Activated T-cell treated with anti-CD3 and anti-CD28 coated beads, Interleukin-2, amount 50 U/mL, for 24 hours (primary cell): ENCODE measurements at regions not wholly inside any gene's neighbourhood (a gene's known extent, or its start where the extent isn't known, plus 50 kb on each side); places are given as distances from the start of the nearest gene placed in this dataset.

Experiments used
- DNase-seq: peaks from one replicate; pipeline ENCODE4 v3.0.0-alpha.2; 2020
- H3K27ac Mint-ChIP-seq: 2 replicates; pipeline ENCODE4 v1.8.0; 2020; ENCODE audit warnings: mild to moderate bottlenecking, mixed read lengths
- H3K27me3 Mint-ChIP-seq: 2 replicates; pipeline ENCODE4 v1.8.0; 2020; ENCODE audit warnings: mixed read lengths
- H3K36me3 Mint-ChIP-seq: 2 replicates; pipeline ENCODE4 v1.8.0; 2020; ENCODE audit warnings: low read depth, mixed read lengths
- H3K4me1 Mint-ChIP-seq: 2 replicates; pipeline ENCODE4 v1.8.0; 2020; ENCODE audit warnings: low read depth, mixed read lengths
- H3K4me3 Mint-ChIP-seq: 2 replicates; pipeline ENCODE4 v1.8.0; 2020; ENCODE audit warnings: mild to moderate bottlenecking, moderate library complexity, mixed read lengths
- H3K9me3 Mint-ChIP-seq: 2 replicates; pipeline ENCODE4 v1.8.0; 2020; ENCODE audit warnings: mixed read lengths

DNA sequence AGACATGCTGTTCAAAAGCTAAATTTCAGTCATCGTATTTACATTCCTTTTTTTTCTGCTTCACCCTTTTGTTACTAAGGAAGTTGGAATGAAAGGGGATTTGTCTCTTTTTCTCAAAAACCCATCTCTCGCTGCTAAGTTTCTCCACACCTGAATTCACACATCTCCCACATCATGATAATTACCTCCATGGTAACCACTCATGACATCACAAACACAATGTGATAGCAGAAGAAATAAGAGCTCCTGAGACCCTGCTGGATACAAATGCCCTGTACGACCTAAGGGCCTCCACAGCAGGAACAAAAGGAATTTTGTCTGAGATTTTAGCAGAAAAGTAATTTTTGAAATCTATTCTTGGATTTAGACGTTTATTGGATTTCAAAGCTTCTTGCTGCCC is 82.6 kb upstream of the GNAO1 start:
- H3K4me1 Mint-ChIP-seq, result no peaks in the 10 kb centered on the region
- H3K9me3 Mint-ChIP-seq, result no peaks in the 10 kb centered on the region
- no peak overlapping the region for H3K27ac Mint-ChIP-seq
- no peak overlapping the region for H3K4me3 Mint-ChIP-seq
- peaks cover 9% of the 10 kb centered on the region for H3K27me3 Mint-ChIP-seq
- no peaks in the 10 kb centered on the region for H3K36me3 Mint-ChIP-seq
- DNase-seq, result no peak

DNA sequence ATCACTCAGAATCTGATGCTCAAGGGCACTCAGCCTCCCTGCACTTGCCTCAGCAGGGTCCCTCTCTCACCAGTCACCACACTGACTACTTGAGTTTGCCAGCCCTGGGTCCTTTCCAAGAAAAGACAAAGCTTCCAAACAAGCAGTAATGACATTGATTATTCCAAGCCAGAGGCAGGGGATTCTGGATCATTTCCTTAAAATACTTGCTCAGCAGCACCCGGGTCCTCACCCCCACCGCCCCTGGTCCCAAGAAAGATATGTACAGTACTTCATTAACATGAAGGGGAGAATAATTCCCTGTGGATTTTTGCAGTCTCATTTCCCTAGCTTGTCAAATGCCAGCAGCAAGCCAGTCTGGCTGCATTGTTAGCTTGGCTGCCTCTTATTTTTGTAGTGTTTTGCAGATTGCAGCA is 83.2 kb upstream of the GNAO1 start:
- Mint-ChIP-seq H3K36me3 (no peaks in the 10 kb centered on the region), H3K4me1 (no peaks in the 10 kb centered on the region), H3K9me3 (no peaks in the 10 kb centered on the region), H3K4me3 (no peak overlapping the region), H3K27me3 (peaks cover 7% of the 10 kb centered on the region), H3K27ac (no peak overlapping the region)
- no peak for DNase-seq

DNA sequence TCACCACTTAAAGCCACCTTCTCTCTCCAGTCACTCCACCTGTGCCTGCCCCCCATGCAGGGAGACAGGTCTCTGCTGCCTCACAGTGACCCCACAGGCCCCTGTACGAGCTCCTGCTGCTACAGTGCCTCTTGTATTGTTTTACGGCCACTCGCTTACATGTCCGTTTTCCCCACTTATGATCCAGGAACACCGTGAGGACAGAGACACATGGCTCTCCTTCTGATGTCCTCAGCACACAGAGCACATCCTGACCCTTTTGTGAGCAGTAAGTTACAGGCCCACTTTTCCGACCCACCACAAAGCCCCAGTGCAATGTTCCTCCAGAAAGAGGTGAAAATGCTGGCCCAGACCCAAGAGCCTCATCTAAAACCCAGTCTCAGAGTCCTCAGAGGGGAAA is 84.8 kb upstream of the GNAO1 start:
- DNase-seq, result no peak
- no peak overlapping the region for H3K4me3 Mint-ChIP-seq

DNA sequence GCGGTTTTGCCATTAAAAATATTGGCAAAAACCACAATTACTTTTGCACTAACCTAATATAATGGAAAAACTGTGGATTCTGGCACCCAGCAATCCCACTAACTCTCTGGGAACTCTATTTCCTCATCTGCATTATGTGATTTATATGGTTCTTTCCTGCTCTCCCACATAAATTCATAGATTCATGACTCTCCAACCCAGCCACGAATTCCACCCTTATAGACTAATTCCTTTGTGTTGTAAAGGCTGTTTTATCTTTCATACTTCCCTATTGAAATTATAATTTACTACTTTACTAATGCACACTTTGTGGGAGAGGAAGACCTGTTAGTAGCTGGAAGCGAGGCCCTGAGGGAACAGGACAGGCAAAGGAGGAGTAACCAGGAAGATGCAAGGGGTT is 88.4 kb upstream of the GNAO1 start:
- Mint-ChIP-seq H3K36me3 (no peaks in the 10 kb centered on the region), H3K4me1 (no peaks in the 10 kb centered on the region), H3K4me3 (no peak overlapping the region), H3K9me3 (no peaks in the 10 kb centered on the region), H3K27ac (no peak overlapping the region), H3K27me3 (peaks cover 5% of the 10 kb centered on the region)
- DNase-seq, result no peak

More for the DNA sequence above, 84.8 kb upstream of the GNAO1 start:
- no peaks in the 10 kb centered on the region for H3K36me3 Mint-ChIP-seq
- no peaks in the 10 kb centered on the region for H3K9me3 Mint-ChIP-seq
- H3K27ac Mint-ChIP-seq, result no peak overlapping the region
- H3K27me3 Mint-ChIP-seq, result peaks cover 5% of the 10 kb centered on the region
- H3K4me1 Mint-ChIP-seq, result no peaks in the 10 kb centered on the region

DNA sequence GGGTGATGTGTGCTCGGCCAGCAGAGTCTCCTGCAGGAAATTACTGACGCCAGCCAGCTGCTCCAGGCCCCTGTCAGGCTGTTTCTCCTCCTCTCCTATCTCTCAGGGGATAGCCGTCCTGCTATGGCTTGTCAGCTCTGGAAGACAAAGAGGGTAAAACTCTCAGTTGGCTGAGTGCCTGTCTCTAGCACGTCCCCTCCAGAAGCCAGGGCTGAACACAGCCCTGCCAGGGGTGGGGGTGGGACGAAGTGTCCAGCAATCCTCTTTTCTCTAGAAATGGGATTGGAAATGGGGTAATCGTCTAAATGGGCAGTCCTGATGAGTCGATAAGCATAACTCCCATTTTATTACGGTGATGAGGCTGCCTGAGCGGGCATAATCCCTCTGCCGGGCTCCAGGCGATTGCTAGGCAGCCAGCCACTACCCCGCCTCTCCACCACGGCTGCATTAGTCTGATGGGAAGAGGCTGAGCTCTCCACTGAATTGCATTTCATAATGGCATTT is 89.1 kb upstream of the GNAO1 start:
- Mint-ChIP-seq H3K27ac (no peak overlapping the region), H3K9me3 (no peaks in the 10 kb centered on the region), H3K4me1 (no peaks in the 10 kb centered on the region), H3K4me3 (no peak overlapping the region), H3K27me3 (peaks cover 5% of the 10 kb centered on the region), H3K36me3 (no peaks in the 10 kb centered on the region)
- no peak for DNase-seq

DNA sequence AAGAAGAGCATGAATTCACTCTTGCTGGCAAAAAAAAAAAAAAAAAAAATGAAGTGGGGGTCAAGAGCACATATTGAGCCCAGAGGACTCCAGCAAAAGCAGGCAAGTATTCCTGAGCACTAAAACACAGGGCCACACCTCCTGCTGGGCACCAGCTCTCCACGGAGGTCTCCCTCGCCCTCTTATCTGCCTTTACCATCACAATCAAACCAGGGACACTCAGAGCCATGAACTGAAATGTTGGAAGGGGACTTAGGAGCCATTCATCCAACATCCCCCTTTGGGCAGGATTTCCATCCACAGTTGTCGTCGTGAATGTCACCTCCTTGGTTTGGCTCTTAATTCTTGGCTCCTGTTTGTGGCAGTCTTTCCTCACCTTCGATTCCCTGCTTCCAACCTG is 89.8 kb upstream of the GNAO1 start:
- Mint-ChIP-seq H3K27ac (no peak overlapping the region), H3K27me3 (peaks cover 5% of the 10 kb centered on the region), H3K4me3 (no peak overlapping the region), H3K4me1 (no peaks in the 10 kb centered on the region), H3K36me3 (no peaks in the 10 kb centered on the region), H3K9me3 (no peaks in the 10 kb centered on the region)
- DNase-seq, result no peak

DNA sequence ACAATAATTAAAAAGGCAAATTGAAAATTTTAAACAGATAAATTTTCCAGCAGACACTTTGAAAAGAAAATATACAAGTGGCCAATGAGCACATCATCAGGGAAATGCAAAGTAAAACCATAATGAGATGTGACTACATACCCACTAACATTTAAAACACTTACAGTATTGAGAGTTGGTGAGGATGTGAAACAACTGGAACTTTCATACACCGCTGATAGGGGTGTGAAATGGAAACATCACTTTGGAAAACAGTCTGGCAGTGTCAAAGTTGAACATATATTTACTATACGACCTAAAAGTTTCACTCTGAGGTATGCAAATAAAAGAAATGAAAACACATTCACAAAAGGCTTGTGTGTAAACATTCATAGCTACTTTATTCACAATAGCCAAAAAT is 94.0 kb upstream of the GNAO1 start:
- Mint-ChIP-seq H3K9me3 (no peaks in the 10 kb centered on the region), H3K4me1 (peaks cover 6% of the 10 kb centered on the region), H3K36me3 (no peaks in the 10 kb centered on the region), H3K4me3 (no peak overlapping the region), H3K27ac (no peak overlapping the region), H3K27me3 (no peaks in the 10 kb centered on the region)
- DNase-seq, result no peak

DNA sequence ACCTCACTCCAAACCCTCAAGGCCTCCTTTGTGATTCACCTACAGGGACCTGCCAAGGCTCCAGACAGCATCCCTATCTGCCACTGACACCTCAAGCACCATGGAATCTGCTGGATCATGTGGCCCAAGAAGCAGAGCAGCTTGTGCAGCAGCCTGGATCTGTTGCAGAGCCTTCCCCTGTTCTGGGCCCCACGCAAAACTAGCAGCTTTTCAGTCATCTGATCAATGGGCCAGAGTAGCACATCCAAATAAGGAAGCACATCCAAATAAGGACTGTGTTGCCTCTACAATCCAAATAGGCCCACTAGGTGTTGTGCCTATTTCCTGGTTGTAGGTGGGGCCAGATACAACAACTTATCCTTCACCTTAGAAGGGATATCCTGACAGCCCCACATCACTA is 97.1 kb upstream of the GNAO1 start:
- no peak overlapping the region for H3K27ac Mint-ChIP-seq
- H3K4me1 Mint-ChIP-seq, result peaks cover 6% of the 10 kb centered on the region
- H3K4me3 Mint-ChIP-seq, result no peak overlapping the region
- H3K27me3 Mint-ChIP-seq, result peaks cover 3% of the 10 kb centered on the region
- H3K9me3 Mint-ChIP-seq, result no peaks in the 10 kb centered on the region
- no peaks in the 10 kb centered on the region for H3K36me3 Mint-ChIP-seq
- no peak for DNase-seq

DNA sequence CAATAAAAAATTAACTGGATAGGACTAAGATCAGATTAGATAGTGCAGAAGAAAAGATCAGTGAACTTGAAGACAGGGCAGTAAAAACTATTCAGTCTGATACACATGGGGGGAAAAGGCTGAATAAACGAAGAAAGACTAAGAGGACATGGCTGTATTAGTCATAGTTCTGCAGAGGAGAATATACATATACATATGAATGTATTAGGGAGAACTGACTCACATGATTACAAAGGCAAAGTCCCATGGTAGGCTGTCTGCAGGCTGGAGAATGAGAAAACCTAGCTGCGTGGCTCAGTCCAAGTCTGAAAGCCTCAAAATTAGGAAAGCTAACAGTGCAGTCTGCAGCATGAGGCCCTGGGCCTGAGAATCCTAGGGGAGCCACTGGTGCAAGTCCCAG is 98.2 kb upstream of the GNAO1 start:
- Mint-ChIP-seq H3K27me3 (peaks cover 3% of the 10 kb centered on the region), H3K9me3 (no peaks in the 10 kb centered on the region), H3K27ac (no peak overlapping the region), H3K36me3 (no peaks in the 10 kb centered on the region), H3K4me1 (peaks cover 6% of the 10 kb centered on the region), H3K4me3 (no peak overlapping the region)
- DNase-seq, result no peak

DNA sequence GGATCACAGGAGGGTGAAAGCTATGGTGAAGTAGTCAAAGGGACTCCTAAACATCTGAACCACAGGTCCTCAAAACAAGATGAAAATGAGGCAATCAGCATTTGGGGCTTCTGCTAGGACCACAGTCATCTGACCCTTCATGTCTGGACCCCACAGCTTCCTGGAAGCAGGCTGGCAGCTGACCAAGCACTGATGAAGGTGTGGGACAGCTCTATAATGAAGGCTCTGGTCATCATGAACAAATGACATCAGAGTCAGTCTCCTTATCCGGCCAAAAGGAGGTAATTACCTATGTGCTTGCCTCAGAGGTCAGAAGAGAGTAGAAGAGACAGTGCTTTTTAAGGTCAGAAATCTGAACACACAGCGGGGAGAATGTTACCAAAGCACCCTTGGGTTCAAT is 101.2 kb upstream of the GNAO1 start:
- H3K4me3 Mint-ChIP-seq, result no peak overlapping the region
- H3K9me3 Mint-ChIP-seq, result no peaks in the 10 kb centered on the region
- H3K27ac Mint-ChIP-seq, result no peak overlapping the region
- peaks cover 6% of the 10 kb centered on the region for H3K4me1 Mint-ChIP-seq
- DNase-seq, result no peak
- H3K36me3 Mint-ChIP-seq, result no peaks in the 10 kb centered on the region
- peaks cover 7% of the 10 kb centered on the region for H3K27me3 Mint-ChIP-seq

DNA sequence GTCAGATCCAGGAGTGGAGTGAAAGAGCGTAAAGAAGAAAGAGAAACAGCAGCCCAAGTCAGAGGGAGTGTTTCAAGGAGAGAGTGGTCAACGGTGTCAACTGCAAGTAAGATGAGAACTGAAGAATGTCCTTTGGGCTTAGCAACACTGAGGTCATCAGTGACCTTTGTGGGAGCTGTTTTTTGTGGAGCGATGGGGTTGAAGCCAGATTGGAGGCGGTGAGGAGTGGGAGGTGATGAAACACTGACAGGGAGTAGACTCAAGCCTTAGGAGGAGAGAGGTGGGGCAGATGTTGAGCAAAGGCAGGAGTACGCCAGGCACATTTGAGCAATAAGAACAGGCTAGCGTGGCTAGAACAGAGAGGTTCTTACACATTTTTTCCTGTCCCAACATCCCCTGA is 103.7 kb upstream of the GNAO1 start:
- DNase-seq, result no peak
- H3K9me3 Mint-ChIP-seq, result no peaks in the 10 kb centered on the region
- no peak overlapping the region for H3K27ac Mint-ChIP-seq
- H3K4me3 Mint-ChIP-seq, result no peak overlapping the region
- H3K27me3 Mint-ChIP-seq, result peaks cover 17% of the 10 kb centered on the region
- H3K4me1 Mint-ChIP-seq, result peaks cover under 1% of the 10 kb centered on the region
- no peaks in the 10 kb centered on the region for H3K36me3 Mint-ChIP-seq

DNA sequence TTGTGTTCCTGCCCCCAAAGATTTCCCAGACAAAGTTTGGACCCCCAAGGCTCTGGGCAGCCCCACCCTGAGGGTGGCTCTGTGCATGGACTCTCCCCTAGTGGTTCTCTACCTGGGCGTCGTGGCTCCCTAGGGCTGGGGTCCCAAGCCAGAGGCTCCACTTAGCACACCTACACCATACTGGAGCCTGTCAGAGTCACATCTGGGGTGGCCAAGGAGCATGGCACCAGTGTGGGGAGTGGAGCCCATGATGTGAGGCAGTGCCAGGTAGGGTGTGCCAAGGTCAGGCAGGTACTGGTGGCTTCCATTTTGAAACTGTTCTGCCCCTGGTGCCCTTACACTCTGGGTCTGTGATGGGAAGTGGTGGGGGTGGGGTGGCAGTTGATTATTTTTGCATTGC is 109.9 kb upstream of the GNAO1 start:
- peaks cover 18% of the 10 kb centered on the region for H3K27me3 Mint-ChIP-seq
- no peaks in the 10 kb centered on the region for H3K9me3 Mint-ChIP-seq
- no peak overlapping the region for H3K4me3 Mint-ChIP-seq
- DNase-seq, result no peak
- no peaks in the 10 kb centered on the region for H3K4me1 Mint-ChIP-seq
- H3K27ac Mint-ChIP-seq, result no peak overlapping the region
- H3K36me3 Mint-ChIP-seq, result no peaks in the 10 kb centered on the region

DNA sequence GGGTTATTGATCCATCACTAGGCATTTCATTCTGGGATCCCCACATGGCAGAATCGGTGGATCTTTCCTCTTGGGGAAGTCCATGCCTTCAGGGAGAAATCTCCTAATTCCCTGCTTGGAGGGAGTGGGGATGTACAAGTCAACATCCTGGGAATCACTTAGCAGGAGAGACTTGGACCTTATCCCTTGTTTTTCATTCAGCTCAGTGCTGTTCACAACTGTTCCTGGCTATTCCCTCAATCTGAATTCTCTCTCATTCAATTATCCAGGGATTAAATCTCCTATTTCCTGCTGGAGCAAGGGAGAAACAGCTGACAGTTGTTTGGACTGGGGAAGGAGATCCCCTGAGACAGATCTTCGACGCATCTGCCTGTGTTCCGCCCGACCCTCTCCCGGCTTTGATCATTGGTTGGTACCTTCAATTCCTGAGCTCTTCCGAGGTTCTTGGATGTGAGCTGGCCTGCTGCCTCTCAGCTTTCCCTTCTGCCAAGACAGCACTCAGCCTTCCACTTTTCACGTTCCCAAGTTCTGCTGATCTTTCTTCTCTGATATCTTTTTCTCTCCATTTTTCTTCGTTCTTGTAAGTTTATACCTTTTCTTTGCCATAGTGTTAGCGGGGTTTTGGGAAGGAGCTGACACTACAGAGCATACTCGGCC is 115.4 kb upstream of the GNAO1 start:
- H3K9me3 Mint-ChIP-seq, result no peaks in the 10 kb centered on the region
- peaks cover 17% of the 10 kb centered on the region for H3K27me3 Mint-ChIP-seq
- H3K4me3 Mint-ChIP-seq, result no peak overlapping the region
- H3K36me3 Mint-ChIP-seq, result no peaks in the 10 kb centered on the region
- DNase-seq, result no peak
- H3K27ac Mint-ChIP-seq, result no peak overlapping the region
- H3K4me1 Mint-ChIP-seq, result no peaks in the 10 kb centered on the region

DNA sequence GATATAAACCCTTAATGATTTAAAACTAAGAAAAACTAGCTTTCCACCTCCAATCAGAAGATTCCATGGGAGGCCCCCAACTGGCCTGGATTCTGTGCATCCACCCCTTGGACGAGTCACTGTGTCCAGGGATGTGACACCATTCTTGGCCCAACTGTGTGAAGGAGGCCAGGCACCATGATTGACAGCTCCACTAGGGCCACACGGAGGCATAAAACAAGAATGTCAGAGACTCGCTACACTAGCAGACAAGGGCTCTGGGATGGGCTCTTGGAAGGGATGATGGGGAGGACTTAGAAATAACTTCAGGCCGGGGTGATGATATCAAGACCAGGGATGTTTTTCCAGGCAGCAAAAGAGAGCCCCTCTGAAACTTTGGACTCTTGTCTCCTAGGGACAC is 117.8 kb upstream of the GNAO1 start:
- H3K27me3 Mint-ChIP-seq, result peaks cover 17% of the 10 kb centered on the region
- H3K4me3 Mint-ChIP-seq, result no peak overlapping the region
- H3K9me3 Mint-ChIP-seq, result no peaks in the 10 kb centered on the region

DNA sequence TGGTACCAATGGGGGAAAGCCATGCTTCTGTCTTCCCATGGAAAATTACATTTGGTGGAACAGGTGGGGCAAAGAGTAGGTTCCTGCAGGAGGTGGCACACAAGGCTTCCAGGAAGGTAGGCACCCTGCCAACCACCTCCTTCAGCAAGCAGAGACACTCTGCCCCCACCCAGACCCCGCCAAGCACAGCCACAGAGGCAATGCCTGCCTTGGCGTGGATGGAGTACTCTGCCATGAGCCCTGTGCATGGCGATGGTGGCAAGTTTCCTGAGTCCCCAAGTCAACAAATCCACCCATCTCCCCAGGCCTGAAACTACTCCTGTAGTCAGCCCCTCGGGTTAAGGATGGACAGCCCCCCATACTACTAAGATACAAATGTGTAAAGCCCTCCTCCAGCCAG is 119.2 kb upstream of the GNAO1 start:
- H3K9me3 Mint-ChIP-seq, result no peaks in the 10 kb centered on the region

More for the DNA sequence above, 117.8 kb upstream of the GNAO1 start:
- H3K36me3 Mint-ChIP-seq, result no peaks in the 10 kb centered on the region
- H3K27ac Mint-ChIP-seq, result no peak overlapping the region
- no peaks in the 10 kb centered on the region for H3K4me1 Mint-ChIP-seq
- DNase-seq, result no peak

DNA sequence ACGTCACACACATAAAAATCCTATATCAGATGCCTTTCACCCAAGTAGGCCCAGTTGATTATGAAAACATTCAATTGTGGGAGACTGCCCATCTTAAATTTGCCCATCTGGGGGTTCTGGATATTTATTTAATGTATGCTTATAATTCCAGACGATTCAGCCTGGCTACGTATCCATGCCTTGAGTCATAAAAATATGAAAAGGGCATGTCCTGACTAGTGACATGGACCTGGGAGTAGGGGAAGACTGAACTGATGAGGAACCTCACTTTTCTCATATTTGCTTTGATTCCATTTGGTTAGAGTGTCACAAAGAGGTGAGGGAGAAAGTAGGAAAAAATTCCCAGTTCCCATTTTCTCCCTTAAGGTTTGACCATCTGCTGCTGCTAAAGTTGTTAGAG is 122.5 kb upstream of the GNAO1 start:
- H3K9me3 Mint-ChIP-seq, result no peaks in the 10 kb centered on the region
- H3K27me3 Mint-ChIP-seq, result peaks cover 14% of the 10 kb centered on the region
- no peaks in the 10 kb centered on the region for H3K36me3 Mint-ChIP-seq
- no peak for DNase-seq
- no peak overlapping the region for H3K4me3 Mint-ChIP-seq
- no peak overlapping the region for H3K27ac Mint-ChIP-seq
- H3K4me1 Mint-ChIP-seq, result no peaks in the 10 kb centered on the region

More for the DNA sequence above, 119.2 kb upstream of the GNAO1 start:
- Mint-ChIP-seq H3K27me3 (peaks cover 20% of the 10 kb centered on the region), H3K4me1 (no peaks in the 10 kb centered on the region), H3K36me3 (no peaks in the 10 kb centered on the region), H3K27ac (no peak overlapping the region), H3K4me3 (no peak overlapping the region)
- DNase-seq, result no peak
